ENCODE measurements at regions not wholly inside any gene's neighbourhood (a gene's known extent, or its start where the extent isn't known, plus 50 kb on each side); places are given as distances from the start of the nearest gene placed in this dataset.

DNA sequence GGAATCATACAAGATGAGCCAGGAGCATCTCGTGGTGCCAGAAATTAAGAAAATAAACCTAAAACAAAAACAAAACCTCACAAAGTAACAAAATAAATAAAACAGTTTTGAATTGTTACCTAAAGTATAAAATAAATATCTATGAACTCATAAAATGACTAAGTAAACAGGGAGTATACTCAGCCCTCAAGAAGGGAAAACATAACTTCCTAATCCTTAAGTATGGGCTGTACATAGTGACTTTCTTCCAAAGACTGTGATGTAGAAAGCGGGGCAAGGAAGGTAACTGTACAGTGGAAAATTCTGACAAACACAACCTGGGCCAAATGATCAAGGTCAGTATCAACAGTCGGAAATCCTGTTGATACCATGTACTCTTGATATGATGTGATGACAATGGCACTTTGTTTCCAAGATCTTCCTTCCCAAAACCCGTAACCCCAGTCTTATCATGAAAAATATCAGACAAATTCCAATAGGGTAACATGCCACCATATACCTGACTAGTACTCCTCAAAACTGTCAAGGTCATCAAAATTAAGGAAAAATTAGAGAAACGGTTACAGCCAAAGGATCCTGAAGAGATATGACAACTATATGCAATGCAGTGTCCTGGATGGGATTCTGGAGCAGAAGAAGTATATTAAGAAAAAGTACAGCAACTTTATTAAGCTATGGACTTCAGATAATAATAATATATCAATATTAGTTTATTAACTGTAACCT lies 76.0 kb upstream of the XIRP2 start:
- H3K4me1 ChIP-seq (ENCODE audit: insufficient read depth): no peaks in the 10 kb centered on the region
- no peak for DNase-seq (ENCODE audit: low spot score)
- H3K4me2 ChIP-seq: no peak overlapping the region
- H3K27ac ChIP-seq: no peak overlapping the region
- TF ChIP-seq, protein P1, sequence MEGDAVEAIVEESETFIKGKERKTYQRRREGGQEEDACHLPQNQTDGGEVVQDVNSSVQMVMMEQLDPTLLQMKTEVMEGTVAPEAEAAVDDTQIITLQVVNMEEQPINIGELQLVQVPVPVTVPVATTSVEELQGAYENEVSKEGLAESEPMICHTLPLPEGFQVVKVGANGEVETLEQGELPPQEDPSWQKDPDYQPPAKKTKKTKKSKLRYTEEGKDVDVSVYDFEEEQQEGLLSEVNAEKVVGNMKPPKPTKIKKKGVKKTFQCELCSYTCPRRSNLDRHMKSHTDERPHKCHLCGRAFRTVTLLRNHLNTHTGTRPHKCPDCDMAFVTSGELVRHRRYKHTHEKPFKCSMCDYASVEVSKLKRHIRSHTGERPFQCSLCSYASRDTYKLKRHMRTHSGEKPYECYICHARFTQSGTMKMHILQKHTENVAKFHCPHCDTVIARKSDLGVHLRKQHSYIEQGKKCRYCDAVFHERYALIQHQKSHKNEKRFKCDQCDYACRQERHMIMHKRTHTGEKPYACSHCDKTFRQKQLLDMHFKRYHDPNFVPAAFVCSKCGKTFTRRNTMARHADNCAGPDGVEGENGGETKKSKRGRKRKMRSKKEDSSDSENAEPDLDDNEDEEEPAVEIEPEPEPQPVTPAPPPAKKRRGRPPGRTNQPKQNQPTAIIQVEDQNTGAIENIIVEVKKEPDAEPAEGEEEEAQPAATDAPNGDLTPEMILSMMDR (IDR thresholded peaks at IDR 0.05; ENCODE audit: poor library complexity): no peak
- TF ChIP-seq EZH2 (IDR thresholded peaks at IDR 0.05; ENCODE audit: borderline replicate concordance) (no peak), EZH2phosphoT487 (IDR thresholded peaks at IDR 0.05; ENCODE audit: low read depth, severe bottlenecking, unreplicated experiment) (no peak)
- WGBS (ENCODE audit: low lambda C conversion rate, missing lambda C conversion rate): 87% methylated on average over 5 of the region's 5 CpGs
- H3K79me2 ChIP-seq: no peaks in the 10 kb centered on the region
- no peaks in the 10 kb centered on the region for H4K20me1 ChIP-seq (ENCODE audit: insufficient read depth, poor library complexity, severe bottlenecking)
- no peaks in the 10 kb centered on the region for H3K27me3 ChIP-seq
- no peaks in the 10 kb centered on the region for H3K9me2 ChIP-seq (replicated peaks; ENCODE audit: insufficient read depth)
- no peak overlapping the region for H2AFZ ChIP-seq
- no peaks in the 10 kb centered on the region for H3K36me3 ChIP-seq (replicated peaks; ENCODE audit: insufficient read depth, low read depth)
- H3K4me3 ChIP-seq: no peak overlapping the region
- H3K9me3 ChIP-seq (ENCODE audit: low read depth): no peaks in the 10 kb centered on the region

DNA sequence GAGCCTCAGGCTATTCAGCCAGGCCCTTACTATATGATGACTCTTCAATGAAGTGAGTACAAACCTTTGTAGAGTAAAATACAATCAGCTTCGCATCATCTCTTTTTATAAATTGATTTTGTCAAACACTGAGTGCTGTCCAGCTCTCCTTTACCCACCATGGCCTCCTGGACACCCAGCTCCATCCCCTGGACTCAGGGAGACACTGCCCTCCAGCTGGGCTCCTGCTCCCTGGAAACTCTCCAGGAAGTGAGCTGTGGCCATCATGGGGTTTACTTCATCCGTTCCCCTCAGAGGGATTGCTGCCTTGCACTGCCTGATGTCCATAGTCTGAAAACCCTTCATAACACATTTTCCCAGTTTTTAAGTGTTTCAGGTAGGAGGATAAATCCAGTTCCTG lies 82.5 kb upstream of the XIRP2 start:
- Histone ChIP-seq H3K9me2 (replicated peaks; ENCODE audit: insufficient read depth) (no peaks in the 10 kb centered on the region), H3K4me3 (no peak overlapping the region), H3K27ac (no peak overlapping the region), H3K27me3 (no peaks in the 10 kb centered on the region), H2AFZ (no peak overlapping the region), H3K36me3 (replicated peaks; ENCODE audit: insufficient read depth, low read depth) (no peaks in the 10 kb centered on the region), H3K79me2 (no peaks in the 10 kb centered on the region), H3K4me1 (ENCODE audit: insufficient read depth) (peaks cover 13% of the 10 kb centered on the region), H4K20me1 (ENCODE audit: insufficient read depth, poor library complexity, severe bottlenecking) (no peaks in the 10 kb centered on the region), H3K9me3 (ENCODE audit: low read depth) (no peaks in the 10 kb centered on the region), H3K4me2 (no peak overlapping the region)
- no peak for TF ChIP-seq EZH2phosphoT487 (IDR thresholded peaks at IDR 0.05; ENCODE audit: low read depth, severe bottlenecking, unreplicated experiment)
- TF ChIP-seq, protein P1 (IDR thresholded peaks at IDR 0.05; ENCODE audit: poor library complexity): no peak
- no peak for TF ChIP-seq EZH2 (IDR thresholded peaks at IDR 0.05; ENCODE audit: borderline replicate concordance)
- no peak for DNase-seq (ENCODE audit: low spot score)
- 96% methylated on average over 2 of the region's 2 CpGs for WGBS (ENCODE audit: low lambda C conversion rate, missing lambda C conversion rate)

DNA sequence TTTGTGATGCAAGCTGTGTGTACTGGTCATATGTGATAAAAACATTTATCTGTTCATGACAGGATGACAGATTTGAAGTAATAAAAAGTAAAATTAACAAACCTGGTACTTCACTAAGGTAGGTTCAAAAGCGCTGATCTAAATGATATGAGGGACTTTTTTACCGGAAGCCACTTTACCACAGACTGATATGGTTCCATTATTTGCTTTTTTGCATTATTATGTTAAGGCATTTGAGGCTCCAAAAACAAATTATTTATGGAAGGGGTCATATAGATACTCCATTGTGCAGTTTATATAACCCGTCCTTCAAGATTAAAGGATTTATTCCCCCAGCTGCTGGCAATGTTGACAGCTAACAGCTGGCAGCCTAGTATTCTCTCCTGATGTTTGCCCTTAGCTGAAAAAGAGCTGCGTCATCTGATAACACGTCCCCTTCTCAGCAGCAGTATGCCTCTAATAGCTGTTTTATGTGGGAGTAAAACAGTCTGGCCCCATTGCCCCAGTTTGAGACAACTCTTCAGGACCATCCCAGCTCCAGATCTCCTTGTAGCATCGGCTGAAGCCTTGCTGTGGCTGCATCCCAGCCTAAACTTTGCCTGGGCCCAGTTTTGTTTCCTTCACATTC lies 84.8 kb upstream of the XIRP2 start:
- TF ChIP-seq EZH2phosphoT487 (IDR thresholded peaks at IDR 0.05; ENCODE audit: low read depth, severe bottlenecking, unreplicated experiment): no peak
- TF ChIP-seq, protein P1 (IDR thresholded peaks at IDR 0.05; ENCODE audit: poor library complexity): no peak
- TF ChIP-seq EZH2 (IDR thresholded peaks at IDR 0.05; ENCODE audit: borderline replicate concordance): no peak
- Histone ChIP-seq H3K79me2 (no peaks in the 10 kb centered on the region), H3K4me3 (no peak overlapping the region), H3K9me3 (ENCODE audit: low read depth) (no peaks in the 10 kb centered on the region), H3K27me3 (no peaks in the 10 kb centered on the region), H3K9me2 (replicated peaks; ENCODE audit: insufficient read depth) (no peaks in the 10 kb centered on the region), H3K4me1 (ENCODE audit: insufficient read depth) (peaks cover 13% of the 10 kb centered on the region), H3K27ac (peak overlapping the region; percentile 27), H3K36me3 (replicated peaks; ENCODE audit: insufficient read depth, low read depth) (no peaks in the 10 kb centered on the region), H3K4me2 (peak overlapping the region; percentile 23), H4K20me1 (ENCODE audit: insufficient read depth, poor library complexity, severe bottlenecking) (no peaks in the 10 kb centered on the region), H2AFZ (peak overlapping the region; percentile 25)
- peak; percentile 29 for DNase-seq (ENCODE audit: low spot score)
- 24% methylated on average over 6 of the region's 6 CpGs for WGBS (ENCODE audit: low lambda C conversion rate, missing lambda C conversion rate)
